WTC11 (cell line): ENCODE measurements at regions not wholly inside any gene's neighbourhood (a gene's known extent, or its start where the extent isn't known, plus 50 kb on each side); places are given as distances from the start of the nearest gene placed in this dataset.

Experiments used
- CREM ChIP-seq: sonication (generic); formaldehyde crosslinking; IDR thresholded peaks from 2 replicates; pipeline ENCODE4 v1.8.1; 2022; ENCODE audit warnings: mild to moderate bottlenecking, missing genetic modification reagents, moderate library complexity
- GABPB1 ChIP-seq: sonication (generic); formaldehyde crosslinking; IDR thresholded peaks from 2 replicates; pipeline ENCODE4 v1.8.1; 2023; ENCODE audit warnings: mild to moderate bottlenecking, missing genetic modification reagents
- JUN ChIP-seq: sonication (generic); formaldehyde crosslinking; IDR thresholded peaks from 2 replicates; pipeline ENCODE4 v1.8.0; 2023; ENCODE audit warnings: mild to moderate bottlenecking, missing genetic modification reagents
- NFYB ChIP-seq: sonication (generic); formaldehyde crosslinking; conservative IDR thresholded peaks from 2 replicates; pipeline ENCODE4 v1.8.0; 2022; ENCODE audit warnings: low read depth, missing genetic modification reagents
- TEAD1 ChIP-seq: sonication (generic); formaldehyde crosslinking; IDR thresholded peaks from 2 replicates; pipeline ENCODE4 v1.8.0; 2022; ENCODE audit warnings: mild to moderate bottlenecking, missing genetic modification reagents
- ZNF396 ChIP-seq: fragments of 250-450 bp; sonication (Bioruptor Pico); IDR thresholded peaks from 2 replicates; pipeline ENCODE4 v1.8.0; 2021; ENCODE audit warnings: mild to moderate bottlenecking, moderate library complexity, borderline replicate concordance
- ZNF423 ChIP-seq: fragments of 250-450 bp; sonication (Bioruptor Pico); IDR thresholded peaks from 2 replicates; pipeline ENCODE4 v2.1.2; 2022; ENCODE audit warnings: mild to moderate bottlenecking, moderate library complexity
- TF ChIP-seq, protein P1 (sequence below): sonication (generic); formaldehyde crosslinking; IDR thresholded peaks from 2 replicates; pipeline ENCODE4 v1.8.1; 2023; ENCODE audit warnings: mild to moderate bottlenecking, missing genetic modification reagents, moderate library complexity
- TF ChIP-seq, protein P2 (sequence below): sonication (generic); formaldehyde crosslinking; conservative IDR thresholded peaks from 2 replicates; pipeline ENCODE4 v1.8.1; 2022; ENCODE audit warnings: mild to moderate bottlenecking, missing genetic modification reagents
- TF ChIP-seq, protein P3 (sequence below): fragments of 200-600 bp; IDR thresholded peaks from 2 replicates; pipeline ENCODE4 v1.8.0; 2022; ENCODE audit warnings: antibody characterized with exemption
- TF ChIP-seq, protein P4 (sequence below): sonication (generic); formaldehyde crosslinking; IDR thresholded peaks from 2 replicates; pipeline ENCODE4 v1.8.0; 2022; ENCODE audit warnings: mild to moderate bottlenecking, missing genetic modification reagents
- TF ChIP-seq, protein P5 (sequence below): sonication (generic); formaldehyde crosslinking; IDR thresholded peaks from 2 replicates; pipeline ENCODE4 v1.8.1; 2022; ENCODE audit warnings: low read depth, mild to moderate bottlenecking, moderate library complexity, missing genetic modification reagents, borderline replicate concordance
- TF ChIP-seq, protein P6 (sequence below): sonication (generic); formaldehyde crosslinking; IDR thresholded peaks from 2 replicates; pipeline ENCODE4 v1.8.0; 2022; ENCODE audit warnings: mild to moderate bottlenecking, missing genetic modification reagents

DNA sequence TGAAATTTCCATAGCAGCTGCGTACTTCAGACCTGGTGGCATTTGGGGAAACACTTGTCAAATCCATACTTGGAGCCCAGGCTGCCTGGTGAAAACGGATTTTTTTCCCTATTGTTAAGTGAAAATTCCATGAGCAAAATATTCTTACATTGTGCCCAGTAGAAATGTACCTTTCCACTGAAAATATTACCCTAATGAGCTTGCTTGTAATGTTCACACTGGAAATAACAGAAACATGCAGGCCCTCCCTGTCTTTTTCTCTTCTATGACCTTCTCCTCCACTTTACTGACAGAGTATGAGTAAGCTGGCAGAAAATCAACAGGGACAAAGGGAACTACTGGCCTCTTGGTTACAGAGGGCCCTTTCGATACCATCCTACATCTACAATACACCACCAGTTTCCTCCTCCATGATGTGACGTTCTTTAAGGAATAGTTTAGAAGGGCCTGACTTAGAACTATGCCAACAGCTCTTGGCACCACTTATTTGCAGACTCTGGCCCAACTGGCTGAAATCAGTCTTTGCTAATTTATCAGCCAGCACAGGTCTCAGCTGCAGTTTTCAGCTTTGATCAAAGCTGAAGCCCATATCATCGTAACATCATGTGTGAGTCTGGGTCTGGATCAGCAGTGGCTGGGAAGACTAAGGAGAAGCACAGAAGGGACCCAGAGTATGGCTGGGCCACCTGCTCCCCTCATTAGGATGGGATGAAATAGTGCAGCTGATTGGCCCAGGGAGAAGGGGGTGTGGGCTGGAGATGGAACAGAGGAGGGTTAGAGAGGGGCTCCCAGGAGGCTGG is 272.2 kb upstream of the ID2 start:
- TF ChIP-seq, protein P1, sequence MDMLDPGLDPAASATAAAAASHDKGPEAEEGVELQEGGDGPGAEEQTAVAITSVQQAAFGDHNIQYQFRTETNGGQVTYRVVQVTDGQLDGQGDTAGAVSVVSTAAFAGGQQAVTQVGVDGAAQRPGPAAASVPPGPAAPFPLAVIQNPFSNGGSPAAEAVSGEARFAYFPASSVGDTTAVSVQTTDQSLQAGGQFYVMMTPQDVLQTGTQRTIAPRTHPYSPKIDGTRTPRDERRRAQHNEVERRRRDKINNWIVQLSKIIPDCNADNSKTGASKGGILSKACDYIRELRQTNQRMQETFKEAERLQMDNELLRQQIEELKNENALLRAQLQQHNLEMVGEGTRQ (CRISPR knock-in tag): no peak
- TF ChIP-seq JUN (CRISPR knock-in tag) (no peak), CREM (CRISPR knock-in tag) (no peak), ZNF423 (CRISPR knock-in tag) (no peak), GABPB1 (CRISPR knock-in tag) (no peak), ZNF396 (CRISPR knock-in tag) (no peak), TEAD1 (CRISPR knock-in tag) (no peak), NFYB (CRISPR knock-in tag) (no peak)
- TF ChIP-seq, protein P2, sequence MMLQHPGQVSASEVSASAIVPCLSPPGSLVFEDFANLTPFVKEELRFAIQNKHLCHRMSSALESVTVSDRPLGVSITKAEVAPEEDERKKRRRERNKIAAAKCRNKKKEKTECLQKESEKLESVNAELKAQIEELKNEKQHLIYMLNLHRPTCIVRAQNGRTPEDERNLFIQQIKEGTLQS (CRISPR knock-in tag): no peak
- TF ChIP-seq, protein P3, sequence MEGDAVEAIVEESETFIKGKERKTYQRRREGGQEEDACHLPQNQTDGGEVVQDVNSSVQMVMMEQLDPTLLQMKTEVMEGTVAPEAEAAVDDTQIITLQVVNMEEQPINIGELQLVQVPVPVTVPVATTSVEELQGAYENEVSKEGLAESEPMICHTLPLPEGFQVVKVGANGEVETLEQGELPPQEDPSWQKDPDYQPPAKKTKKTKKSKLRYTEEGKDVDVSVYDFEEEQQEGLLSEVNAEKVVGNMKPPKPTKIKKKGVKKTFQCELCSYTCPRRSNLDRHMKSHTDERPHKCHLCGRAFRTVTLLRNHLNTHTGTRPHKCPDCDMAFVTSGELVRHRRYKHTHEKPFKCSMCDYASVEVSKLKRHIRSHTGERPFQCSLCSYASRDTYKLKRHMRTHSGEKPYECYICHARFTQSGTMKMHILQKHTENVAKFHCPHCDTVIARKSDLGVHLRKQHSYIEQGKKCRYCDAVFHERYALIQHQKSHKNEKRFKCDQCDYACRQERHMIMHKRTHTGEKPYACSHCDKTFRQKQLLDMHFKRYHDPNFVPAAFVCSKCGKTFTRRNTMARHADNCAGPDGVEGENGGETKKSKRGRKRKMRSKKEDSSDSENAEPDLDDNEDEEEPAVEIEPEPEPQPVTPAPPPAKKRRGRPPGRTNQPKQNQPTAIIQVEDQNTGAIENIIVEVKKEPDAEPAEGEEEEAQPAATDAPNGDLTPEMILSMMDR: no peak
- TF ChIP-seq, protein P4, sequence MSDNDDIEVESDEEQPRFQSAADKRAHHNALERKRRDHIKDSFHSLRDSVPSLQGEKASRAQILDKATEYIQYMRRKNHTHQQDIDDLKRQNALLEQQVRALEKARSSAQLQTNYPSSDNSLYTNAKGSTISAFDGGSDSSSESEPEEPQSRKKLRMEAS (CRISPR knock-in tag): no peak
- TF ChIP-seq, protein P5, sequence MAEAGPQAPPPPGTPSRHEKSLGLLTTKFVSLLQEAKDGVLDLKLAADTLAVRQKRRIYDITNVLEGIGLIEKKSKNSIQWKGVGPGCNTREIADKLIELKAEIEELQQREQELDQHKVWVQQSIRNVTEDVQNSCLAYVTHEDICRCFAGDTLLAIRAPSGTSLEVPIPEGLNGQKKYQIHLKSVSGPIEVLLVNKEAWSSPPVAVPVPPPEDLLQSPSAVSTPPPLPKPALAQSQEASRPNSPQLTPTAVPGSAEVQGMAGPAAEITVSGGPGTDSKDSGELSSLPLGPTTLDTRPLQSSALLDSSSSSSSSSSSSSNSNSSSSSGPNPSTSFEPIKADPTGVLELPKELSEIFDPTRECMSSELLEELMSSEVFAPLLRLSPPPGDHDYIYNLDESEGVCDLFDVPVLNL: no peak
- TF ChIP-seq, protein P6, sequence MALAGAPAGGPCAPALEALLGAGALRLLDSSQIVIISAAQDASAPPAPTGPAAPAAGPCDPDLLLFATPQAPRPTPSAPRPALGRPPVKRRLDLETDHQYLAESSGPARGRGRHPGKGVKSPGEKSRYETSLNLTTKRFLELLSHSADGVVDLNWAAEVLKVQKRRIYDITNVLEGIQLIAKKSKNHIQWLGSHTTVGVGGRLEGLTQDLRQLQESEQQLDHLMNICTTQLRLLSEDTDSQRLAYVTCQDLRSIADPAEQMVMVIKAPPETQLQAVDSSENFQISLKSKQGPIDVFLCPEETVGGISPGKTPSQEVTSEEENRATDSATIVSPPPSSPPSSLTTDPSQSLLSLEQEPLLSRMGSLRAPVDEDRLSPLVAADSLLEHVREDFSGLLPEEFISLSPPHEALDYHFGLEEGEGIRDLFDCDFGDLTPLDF: no peak
